ENCODE measurements at regions not wholly inside any gene's neighbourhood (a gene's known extent, or its start where the extent isn't known, plus 50 kb on each side); places are given as distances from the start of the nearest gene placed in this dataset.
A peak's percentile ranks its signal among the peaks of the same experiment; 100 is the strongest.

DNA sequence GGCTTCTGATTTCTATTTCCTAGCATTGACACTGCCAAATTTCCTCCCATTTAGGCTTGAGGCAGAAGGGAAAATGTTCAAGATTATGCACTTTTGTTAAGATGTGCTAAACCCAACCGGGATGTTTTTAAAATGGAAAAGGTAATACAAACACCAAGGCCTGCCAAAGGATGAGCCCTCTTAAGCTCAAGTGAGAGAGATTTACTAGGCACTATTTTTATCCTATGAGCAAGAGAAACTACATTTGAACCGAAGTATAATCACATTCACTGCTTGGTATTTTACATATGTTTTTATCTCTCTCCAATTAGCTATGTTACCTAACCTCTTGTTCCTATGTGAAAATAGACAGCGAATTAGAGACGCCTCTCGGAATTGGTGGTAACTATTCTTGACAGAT lies 295.8 kb downstream of the GABRB3 start:
- no peak for DNase-seq (ENCODE audit: low spot score)

DNA sequence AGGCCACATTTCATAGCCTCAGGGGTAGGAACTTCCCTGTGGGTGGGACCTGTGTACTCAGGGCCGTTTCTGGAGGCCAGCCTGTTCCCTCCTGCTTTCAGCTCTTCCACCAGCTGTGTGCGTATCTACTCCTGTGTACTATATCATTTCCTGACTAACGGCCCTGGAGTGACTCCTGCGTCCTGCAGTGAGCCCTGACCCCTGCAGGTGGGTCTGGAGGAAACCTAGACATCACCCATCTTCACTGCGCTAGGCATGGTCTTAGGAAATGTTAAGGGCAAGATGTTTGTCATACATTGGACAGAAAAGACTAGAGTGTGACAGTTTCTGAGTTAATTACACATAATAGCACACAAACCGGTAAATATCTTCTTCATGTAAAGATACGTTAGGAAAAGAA lies 297.3 kb downstream of the GABRB3 start:
- no peak for DNase-seq (ENCODE audit: low spot score)

DNA sequence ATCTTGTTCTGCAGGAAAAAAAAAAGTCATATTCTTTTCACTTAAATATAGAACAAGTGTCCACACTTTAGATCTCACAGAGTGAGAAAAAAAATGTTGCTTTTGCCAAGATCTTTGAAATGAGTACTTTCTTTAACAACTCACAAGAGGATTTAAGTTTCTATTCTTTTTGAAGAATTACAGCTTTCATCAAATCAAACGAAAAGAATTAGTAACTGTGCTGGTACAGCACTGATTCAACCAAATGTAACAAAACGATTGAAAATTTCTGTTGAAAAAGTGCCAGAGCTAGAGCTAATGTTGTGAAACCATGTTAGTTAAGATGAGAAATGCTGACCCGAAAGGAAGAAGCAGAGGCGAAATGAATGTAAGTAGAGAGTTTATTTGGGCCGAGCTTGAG lies 300.2 kb downstream of the GABRB3 start:
- no peak for DNase-seq (ENCODE audit: low spot score)

DNA sequence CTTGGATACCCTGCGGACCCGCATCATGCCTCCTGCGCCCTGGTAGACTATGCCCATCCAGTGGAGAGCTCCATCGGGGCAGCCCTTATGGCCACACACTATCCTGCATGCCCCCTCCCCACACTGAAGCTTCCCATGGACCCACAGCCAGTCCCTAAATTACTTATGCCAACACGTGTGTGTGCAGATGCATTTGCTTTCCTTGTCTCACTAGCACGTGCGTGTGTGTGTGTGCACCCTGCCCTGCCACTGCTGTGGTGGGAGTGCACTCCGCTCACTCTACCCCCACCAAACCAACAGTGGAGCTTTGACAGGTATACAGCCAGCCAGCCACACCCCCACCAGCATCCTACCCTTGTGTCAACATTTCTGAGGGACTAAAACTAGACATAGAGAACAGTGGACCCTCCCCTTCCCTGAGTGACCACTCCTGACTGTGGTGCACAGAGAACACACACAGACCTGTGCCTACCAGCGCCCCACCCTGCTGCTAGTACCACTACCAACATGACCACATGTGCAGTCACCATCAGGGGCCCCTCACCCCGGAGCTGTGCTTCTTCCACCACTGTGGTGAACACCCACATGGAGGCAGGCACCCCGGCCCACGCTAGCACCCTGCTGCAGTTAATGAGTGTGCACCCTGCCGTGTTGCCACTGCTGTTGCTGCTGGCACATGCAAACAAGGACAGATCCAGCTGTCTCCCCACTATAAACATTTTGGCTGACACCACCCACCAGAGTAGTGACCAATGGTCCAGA lies 310.8 kb downstream of the GABRB3 start:
- no peak for DNase-seq (ENCODE audit: low spot score)

DNA sequence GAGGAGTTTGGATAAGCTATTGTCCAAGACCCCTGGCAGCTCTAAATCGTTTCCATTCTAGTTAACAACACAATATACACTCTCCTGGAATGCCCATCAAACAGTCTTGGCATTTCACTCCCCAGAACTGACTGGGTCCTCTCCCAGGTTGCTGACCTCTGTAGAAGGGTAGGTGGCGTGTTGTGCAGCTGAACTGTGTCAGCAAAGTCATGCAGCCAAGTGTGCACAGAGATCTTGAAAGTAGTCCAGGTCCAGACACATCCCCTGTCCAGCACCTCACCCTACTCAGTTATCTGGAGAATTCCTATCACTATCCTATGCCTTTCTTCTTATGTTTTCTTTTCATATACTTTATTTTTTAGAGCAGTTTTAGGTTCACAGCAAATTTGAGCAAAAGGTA lies 312.7 kb downstream of the GABRB3 start:
- DNase-seq (ENCODE audit: low spot score) = no peak

DNA sequence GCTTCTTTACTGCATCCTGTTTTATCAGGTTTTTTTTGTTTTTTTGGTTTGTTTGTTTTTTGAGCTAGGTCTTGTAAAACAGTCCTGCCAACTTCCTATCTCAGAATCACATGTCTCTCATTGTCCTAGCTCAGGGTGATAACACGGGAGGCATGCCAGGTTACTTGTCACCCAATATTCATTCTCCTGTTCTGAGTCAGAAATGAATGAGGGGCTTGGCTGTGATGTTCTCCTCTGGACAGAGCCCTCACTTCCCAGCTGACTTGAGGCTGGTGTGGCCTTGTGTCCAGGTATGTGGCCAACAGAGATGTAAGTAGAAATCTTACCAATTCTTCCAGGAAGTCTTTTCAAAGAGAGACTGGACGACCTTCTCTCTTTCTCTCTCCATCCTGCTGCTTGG lies 317.0 kb downstream of the GABRB3 start:
- DNase-seq (ENCODE audit: low spot score) = no peak

DNA sequence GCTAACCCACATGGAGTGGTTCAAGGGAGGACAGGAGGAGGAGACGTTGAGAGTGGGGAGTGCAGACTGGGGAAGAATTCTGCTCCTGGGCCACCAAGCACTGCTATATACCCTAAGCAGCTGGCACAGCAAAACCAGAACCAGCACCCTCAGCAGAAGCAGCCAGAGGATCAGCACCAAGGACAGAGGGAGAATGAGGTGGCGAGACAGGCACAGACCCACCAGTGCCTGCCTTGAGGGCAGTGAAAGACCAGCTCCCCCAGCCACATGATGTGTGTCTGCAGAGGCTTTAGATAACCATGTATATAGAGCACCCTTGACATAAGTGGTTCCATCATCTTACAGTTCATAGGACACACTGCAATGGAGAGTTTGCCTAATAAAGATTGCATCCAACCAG lies 319.0 kb downstream of the GABRB3 start:
- DNase-seq (ENCODE audit: low spot score) = no peak

DNA sequence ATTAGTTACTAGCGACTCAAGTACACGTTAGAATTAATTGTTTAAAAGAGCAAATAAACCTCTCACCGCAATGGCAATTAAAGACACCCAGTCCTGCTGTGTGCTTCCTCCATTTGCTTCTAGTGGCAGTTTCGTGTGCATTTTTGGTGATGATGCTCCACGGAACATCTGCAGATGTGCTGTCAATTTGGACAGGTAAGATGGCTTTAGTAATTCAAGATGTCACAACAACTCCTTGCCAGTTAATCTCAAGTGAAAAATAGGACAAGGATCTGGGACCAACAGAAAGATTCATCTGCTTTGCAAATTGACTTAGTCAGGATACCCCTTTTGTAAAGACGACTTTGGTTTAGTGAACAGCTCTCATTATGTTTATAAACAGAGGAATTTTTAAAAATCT lies 320.9 kb downstream of the GABRB3 start:
- no peak for DNase-seq (ENCODE audit: low spot score)

DNA sequence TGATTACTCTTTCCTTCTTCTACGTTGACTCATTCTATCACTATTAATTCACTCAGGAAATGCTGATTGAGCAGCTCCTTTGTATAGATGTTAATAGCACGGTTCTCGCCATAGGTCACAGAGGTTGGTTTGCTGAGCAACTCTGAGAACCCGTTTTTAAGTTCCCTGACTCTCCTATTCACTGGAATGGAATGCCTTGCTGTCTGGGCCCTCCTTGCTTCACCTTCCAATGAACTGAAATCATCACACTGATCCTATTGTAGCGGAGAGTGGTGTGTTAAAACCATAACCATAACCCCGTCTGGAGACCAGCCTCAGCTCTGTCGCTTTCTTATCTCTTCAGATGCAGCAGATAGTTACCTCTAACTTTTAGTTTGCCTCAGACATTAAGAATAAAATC lies 323.6 kb downstream of the GABRB3 start:
- DNase-seq (ENCODE audit: low spot score) = no peak

DNA sequence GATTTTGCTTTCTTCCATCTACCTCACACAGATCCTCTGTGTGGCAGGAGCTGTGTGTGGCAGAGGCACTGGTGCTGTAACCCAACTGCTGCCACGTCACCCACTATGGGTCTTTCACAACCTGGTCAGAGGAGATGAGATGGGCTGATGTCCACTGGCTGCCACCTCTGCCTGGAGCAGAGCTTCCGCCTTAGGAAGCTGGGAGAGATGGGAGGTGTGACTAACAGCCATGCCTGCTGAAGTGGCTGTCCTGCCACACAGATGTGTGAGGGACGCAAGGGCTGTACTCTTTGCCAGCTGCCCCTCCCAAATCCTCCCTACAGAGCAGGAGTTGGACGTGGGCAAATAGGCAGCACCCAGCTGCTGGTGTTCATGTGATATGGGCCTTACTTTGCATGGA lies 329.5 kb downstream of the GABRB3 start:
- no peak for DNase-seq (ENCODE audit: low spot score)

DNA sequence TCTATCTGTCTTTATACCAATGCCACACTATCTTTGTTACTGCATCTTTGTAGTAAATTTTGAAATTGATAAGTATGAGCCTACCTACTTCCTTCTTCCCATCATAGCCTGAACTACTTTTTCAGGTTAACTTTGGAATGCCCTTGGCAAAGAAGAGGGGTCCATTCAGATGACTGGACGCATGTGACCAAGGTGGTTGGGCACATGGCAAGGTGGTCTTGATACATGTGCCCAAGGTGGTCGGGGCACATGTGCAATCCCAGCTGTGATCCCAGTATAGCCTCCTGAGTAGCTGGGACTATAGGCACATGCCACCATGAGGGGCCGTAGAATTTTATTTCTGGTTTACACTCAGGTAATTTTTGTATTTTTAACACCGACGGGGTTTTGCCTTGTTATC lies 330.2 kb downstream of the GABRB3 start:
- no peak for DNase-seq (ENCODE audit: low spot score)

DNA sequence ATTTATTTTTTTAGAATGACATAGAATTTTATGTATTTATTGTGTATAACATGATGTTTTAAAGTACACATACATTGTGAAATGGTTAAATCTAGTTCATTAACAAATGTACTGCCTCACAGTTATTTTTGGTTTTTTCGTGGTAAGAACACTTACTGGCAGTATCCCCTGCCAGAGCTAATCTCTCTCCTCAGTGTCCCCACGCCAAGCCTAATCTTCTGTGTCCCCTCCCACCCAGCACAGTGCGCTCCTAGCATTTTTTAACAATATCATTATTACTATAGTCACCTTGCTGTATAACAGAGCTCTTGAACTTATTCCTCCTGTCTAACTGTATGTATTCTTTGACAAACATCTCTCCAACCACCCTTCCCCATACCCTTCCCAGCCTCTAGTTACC lies 333.2 kb downstream of the GABRB3 start:
- DNase-seq (ENCODE audit: low spot score) = no peak

DNA sequence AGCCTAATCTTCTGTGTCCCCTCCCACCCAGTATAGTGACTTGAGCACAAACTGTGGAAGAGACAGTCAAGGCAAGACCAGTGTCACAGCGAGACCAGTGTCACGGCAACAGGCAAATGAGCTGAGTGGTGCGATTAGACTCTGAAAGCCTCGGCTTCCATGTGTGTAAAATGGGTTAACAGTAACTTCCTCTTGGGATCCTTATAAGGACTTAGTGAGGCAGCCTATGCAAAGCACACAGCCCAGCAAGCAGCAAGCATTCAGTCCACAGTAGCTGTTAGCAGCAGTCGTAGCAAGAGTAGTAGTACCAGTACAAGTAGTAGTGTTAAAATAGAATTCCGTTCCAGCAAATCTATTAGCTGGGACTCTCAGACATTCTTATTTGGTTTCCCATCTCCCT lies 334.1 kb downstream of the GABRB3 start:
- no peak for DNase-seq (ENCODE audit: low spot score)

DNA sequence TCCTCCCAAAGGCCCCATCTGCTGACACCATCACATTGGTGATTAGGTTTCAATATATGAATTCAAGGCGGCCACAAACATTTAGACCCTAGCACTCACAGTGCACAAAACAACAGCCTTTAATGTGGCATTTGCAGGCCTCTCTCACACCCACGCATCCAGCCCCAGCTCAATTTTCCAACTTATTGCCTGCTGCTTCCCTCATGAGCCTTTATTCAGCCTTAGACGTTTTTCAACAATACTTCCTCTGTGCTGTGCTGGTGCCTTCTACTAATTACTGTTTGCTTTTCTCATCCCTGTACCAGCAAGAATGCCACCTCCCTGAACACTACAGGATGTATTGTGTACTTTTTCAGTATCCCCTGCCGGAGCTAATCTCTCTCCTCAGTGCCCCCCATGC lies 334.6 kb downstream of the GABRB3 start:
- no peak for DNase-seq (ENCODE audit: low spot score)

DNA sequence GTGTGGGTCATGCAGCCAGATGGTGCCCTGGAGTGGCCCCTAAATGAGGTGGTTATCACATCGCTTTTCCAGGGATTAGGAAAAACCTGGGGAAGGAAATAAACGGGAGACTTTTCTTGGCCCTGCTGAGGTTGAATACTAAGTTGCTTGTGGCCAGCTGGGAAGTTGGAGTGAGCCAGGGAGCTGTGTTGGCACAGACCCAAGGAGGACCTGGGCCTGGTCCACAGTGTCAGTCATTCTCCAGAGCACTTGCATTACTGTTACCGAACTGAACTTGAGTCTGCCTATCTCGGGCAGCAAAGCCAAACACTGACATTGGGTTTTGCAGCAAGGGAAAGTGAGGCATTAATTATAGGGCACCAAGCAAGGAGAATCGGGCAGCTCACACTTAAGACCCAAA lies 339.0 kb downstream of the GABRB3 start:
- DNase-seq (ENCODE audit: low spot score) = no peak

DNA sequence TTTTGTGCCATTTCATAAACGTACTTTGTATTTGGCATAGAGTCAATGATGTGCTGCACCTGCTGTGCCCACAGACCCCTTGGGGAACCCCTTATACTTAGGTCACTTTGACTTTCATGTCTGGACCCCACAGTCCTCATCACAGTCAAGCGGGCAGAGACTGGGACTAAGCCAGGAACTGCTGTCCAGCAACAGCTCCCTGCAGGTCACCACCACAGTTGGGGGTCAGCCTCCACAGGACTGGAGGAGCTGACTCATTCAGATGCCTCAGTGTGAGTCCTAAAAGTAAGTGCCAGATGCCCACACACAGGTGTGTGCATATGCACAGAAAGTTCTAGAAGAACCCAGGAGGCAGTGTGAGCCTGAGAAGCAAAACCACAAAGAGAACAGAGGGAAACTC lies 339.8 kb downstream of the GABRB3 start:
- no peak for DNase-seq (ENCODE audit: low spot score)

DNA sequence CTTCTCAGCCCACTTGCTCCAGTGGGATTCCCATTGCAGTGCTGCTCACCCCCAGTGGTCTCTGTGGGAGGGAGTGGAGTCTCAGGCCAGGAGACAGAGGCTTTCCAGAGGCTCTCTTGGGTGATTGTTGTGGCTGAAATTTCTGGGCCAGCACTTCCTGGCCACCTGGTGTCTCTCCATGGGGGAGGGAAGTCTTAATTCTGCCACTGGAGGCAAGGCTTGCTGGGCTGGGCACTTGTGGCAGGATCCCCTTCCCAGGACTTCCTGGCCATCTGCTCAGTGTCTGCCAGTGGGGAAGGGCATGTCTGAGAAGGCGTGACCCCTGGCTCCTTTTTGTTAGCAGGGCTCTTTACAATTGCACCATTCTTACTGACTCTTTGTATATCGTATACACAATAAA lies 351.8 kb downstream of the GABRB3 start:
- no peak for DNase-seq (ENCODE audit: low spot score)

DNA sequence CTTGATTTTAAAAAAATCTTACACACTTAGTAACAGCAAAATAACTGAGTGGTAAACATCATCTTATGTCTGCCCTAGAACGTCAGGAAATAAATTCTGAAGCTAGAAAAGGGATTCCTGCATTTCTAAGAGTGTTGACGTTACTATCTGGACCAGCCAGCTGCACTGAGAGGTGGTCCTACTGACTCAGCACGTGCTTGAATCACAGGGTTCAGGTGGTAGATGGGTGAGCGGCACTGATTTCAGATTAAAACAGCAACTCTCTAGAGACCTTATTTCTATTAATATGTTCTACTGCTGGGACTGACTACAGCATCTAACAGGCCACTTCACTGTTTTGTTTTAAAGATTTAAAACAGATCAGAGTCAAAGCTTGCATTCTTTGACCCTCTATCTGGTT lies 377.2 kb downstream of the GABRB3 start:
- no peak for DNase-seq (ENCODE audit: low spot score)

DNA sequence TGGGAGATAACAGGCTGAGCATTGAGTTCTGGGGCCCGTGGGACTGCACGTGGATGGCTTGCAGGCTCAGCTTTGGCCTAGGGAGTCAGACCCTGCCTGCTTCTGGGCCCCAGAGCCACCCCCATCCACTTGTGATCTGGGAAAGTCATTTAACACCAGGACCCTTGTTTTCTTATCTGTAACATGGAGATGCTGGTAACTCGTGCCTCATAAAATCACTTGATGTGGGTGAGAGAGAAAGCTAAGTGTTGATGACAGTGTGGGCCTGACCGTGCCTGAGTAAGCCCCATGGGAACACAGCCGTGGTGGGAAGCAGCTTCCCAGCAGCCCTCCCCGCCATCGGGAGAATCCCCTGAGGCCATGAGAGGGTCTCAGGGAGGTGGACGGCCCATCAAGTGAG lies 378.1 kb downstream of the GABRB3 start:
- DNase-seq (ENCODE audit: low spot score) = no peak

DNA sequence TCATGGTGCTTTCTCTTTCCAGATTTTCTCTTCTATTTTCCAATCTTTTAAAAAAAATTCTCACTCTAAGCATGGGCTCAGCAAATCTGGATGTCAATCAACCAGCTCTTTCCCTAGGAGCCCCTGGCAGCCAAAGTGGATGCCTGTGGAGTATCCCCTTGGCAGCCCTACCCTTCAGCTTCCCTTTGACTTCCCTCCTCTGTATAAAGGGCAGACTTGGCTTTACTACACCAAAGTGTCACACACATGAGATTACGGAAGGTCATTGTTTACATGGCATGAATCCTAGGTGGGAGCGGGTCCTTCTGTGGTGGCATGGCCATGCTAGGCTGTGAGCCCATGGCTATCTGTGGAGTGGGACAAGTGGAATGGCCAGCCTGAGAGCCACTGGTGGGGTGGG lies 379.9 kb downstream of the GABRB3 start:
- DNase-seq (ENCODE audit: low spot score) = no peak

DNA sequence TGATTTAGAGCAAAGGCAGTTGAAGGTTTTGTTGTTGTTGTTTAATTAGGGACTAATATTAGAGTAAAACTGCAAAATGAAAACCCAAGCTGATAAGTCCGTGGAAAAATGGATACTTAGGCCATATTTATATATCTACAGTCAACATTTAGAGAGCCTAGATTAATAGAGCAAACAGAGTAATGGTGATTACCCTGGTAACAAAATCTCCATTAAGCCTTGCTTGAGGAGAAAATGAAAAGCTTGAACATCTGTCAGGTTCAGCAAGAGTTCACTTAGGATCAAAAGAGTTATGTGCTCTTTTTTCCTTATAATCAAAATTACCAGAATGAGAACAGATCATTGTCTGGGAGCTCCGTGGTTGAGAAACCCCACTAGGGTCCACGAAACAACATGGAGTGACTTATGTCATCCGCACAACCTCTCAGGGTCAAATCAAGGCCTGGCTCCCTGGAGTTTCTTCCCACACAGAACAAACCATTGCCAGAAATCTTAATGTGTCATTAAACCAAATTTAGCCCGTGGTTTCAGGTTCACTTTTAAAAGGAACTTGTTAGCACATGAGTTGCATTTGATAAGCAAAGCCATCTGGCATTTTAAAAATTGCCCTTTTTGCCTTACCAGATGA lies 381.2 kb downstream of the GABRB3 start:
- DNase-seq (ENCODE audit: low spot score) = peak; percentile 2

DNA sequence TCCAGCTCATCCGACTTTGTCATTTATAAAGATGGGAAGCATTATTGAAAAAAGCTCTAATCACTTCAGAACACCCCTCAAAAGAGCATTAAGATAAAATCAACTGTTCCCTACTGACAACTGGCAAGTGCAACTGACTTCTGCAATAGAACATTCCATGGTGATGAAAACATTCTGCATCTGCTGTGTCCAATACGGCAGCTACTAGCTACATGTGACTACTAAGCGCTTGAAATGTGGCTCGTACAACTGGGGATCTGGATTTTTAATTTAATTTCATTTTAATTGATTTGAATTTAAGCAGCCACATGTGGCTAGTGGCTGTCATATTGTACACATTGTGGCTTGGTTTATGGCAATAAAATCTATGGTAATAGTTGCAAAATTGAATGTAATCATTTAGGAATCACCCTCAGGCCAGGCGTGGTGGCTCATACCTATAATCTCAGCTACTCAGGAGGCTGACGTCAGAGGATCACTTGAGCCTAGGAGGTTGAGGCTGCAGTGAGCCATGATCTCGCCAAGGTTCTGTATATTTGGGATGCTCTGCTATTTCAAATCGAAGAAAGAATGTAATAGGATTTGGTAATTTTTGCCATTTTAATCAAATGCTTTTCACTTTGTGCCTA lies 390.3 kb downstream of the GABRB3 start:
- DNase-seq (ENCODE audit: low spot score) = no peak

DNA sequence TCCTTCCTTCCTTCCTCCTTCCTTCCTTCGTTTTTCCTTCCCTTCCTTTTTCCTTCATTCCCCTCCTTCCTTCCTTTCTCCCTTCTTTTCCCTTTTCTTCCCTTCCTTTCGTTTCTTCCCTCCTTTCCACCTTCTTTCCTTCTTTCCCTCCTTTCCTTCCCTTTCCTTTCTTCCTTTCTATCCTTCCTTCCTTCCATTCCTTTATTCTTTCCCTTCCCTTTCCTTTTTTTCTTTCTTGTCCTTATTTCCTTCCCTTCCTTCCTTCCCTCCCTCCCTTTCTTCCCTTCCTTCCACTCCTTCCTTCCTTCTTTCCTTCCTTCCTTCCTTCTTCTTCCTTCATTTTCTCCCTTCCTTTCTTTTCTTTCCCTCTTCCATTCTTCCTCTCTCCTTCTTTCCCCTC lies 394.6 kb downstream of the GABRB3 start:
- DNase-seq (ENCODE audit: low spot score) = no peak
